HepG2 (cell line): ENCODE measurements at regions not wholly inside any gene's neighbourhood (a gene's known extent, or its start where the extent isn't known, plus 50 kb on each side); places are given as distances from the start of the nearest gene placed in this dataset.

Experiments
- ATAC-seq: fragments of 200-7000 bp; cut with Tn5 transposase; 3 replicates; pipeline ENCODE4 v1.9.1; 2020; ENCODE audit warnings: mild to moderate bottlenecking, moderate library complexity
- BruUV-seq: library from RNA; stranded (reverse); fragments of 400-500 nt; replicated peaks from 2 replicates; lab custom pipeline; 2021; lab: Mats Ljungman, UMichigan
- CTCF ChIA-PET: fragments of 300-600 bp; formaldehyde crosslinking; extraction: SDS; loops from one replicate; lab custom pipeline; 2021; ENCODE audit warnings: low total read pairs, inconsistent platforms, low intra/inter-chr PET ratio; lab: Yijun Ruan, JAX
- POLR2A ChIA-PET: fragments of 350-600 bp; sonication (Branson Sonifier 250); formaldehyde crosslinking; loops from one replicate; lab custom pipeline; 2020; ENCODE audit warnings: antibody characterized with exemption, inconsistent platforms; lab: Yijun Ruan, JAX
- DNase-seq: peaks from one replicate; pipeline ENCODE4 v3.0.0-alpha.2; 2015; ENCODE audit warnings: low spot score
- FAIRE-seq: peaks from 3 replicates; lab custom pipeline; 2011; peaks lifted over from hg19 to GRCh38; lab: Jason Lieb, UNC
- H2AFZ ChIP-seq: one replicate; pipeline ENCODE4 v1.6.1; 2011; ENCODE audit warnings: low read length, inconsistent platforms
- H3K27ac ChIP-seq: fragments of 300-600 bp; 3 replicates; pipeline ENCODE4 v1.8.0; 2011; ENCODE audit warnings: mixed run types, mild to moderate bottlenecking, mixed read lengths, low read length, inconsistent platforms; ENCODE audit not compliant: insufficient read depth; ENCODE audit errors: extremely low read length
- H3K27me3 ChIP-seq, 2 experiments: fragments of 200-600 bp in 1 of 2; 2 replicates in 1 of 2; 3 replicates in 1 of 2; pipeline versions ENCODE4 v1.6.0 to v1.8.0; 2011; ENCODE audit warnings: low read length in 2 of 2, mild to moderate bottlenecking in 2 of 2, moderate library complexity in 2 of 2, inconsistent platforms in 1 of 2; ENCODE audit not compliant: insufficient read depth in 2 of 2, control insufficient read depth in 1 of 2
- H3K36me3 ChIP-seq, 2 experiments: fragments of 200-600 bp in 1 of 2; replicated peaks in 1 of 2; 2 replicates in 1 of 2; 3 replicates in 1 of 2; pipeline versions ENCODE4 v1.5.1 to v1.8.0; 2011; ENCODE audit warnings: low read length in 2 of 2, inconsistent platforms in 1 of 2; ENCODE audit not compliant: insufficient read depth in 2 of 2, control insufficient read depth in 1 of 2
- H3K4me1 ChIP-seq: 2 replicates; pipeline ENCODE4 v1.5.1; 2012; ENCODE audit warnings: low read length, inconsistent platforms; ENCODE audit not compliant: insufficient read depth
- H3K4me2 ChIP-seq: 2 replicates; pipeline ENCODE4 v1.6.0; 2011; ENCODE audit warnings: low read depth, low read length, inconsistent platforms
- H3K4me3 ChIP-seq, 3 experiments: fragments of 200-600 bp in 1 of 3; sonication (generic), shearing (Covaris generic) in 1 of 3; replicated peaks in 1 of 3; 2 replicates each; pipeline ENCODE4 v1.5.1; 2011 to 2016; ENCODE audit warnings: low read length in 3 of 3, inconsistent platforms in 2 of 3, low read depth in 2 of 3, mild to moderate bottlenecking in 2 of 3, control low read depth in 1 of 3, mixed read lengths in 1 of 3; ENCODE audit not compliant: insufficient read depth in 1 of 3
- H3K79me2 ChIP-seq: one replicate; pipeline ENCODE4 v1.6.1; 2011; ENCODE audit warnings: low read length, inconsistent platforms; ENCODE audit not compliant: insufficient read depth
- H3K9ac ChIP-seq: 2 replicates; pipeline ENCODE4 v1.6.0; 2011; ENCODE audit warnings: mild to moderate bottlenecking, low read depth, low read length, inconsistent platforms; ENCODE audit not compliant: insufficient read depth
- H3K9me3 ChIP-seq: 2 replicates; pipeline ENCODE4 v1.5.1; 2012; ENCODE audit warnings: mild to moderate bottlenecking, low read length
- H4K20me1 ChIP-seq: 2 replicates; pipeline ENCODE4 v1.6.0; 2011; ENCODE audit warnings: inconsistent platforms, mild to moderate bottlenecking, low read length, moderate library complexity; ENCODE audit not compliant: insufficient read depth
- AGO2 ChIP-seq: fragments of 200-400 bp; formaldehyde crosslinking; optimal IDR thresholded peaks from 2 replicates; pipeline ENCODE3; 2017; ENCODE audit warnings: mild to moderate bottlenecking, low read depth, low read length, moderate library complexity
- ARNT ChIP-seq: fragments of 450-650 bp; IDR thresholded peaks from 2 replicates; pipeline ENCODE4 v1.6.1; 2017
- FOSL1 ChIP-seq: sonication (generic); formaldehyde crosslinking; IDR thresholded peaks from 2 replicates; pipeline ENCODE4 v1.9.0; 2021; ENCODE audit warnings: missing genetic modification reagents, borderline replicate concordance
- HMG20A ChIP-seq: IDR thresholded peaks from 2 replicates; pipeline ENCODE4 v1.6.1; 2016; ENCODE audit warnings: borderline replicate concordance
- HOXA3 ChIP-seq: sonication (generic); formaldehyde crosslinking; IDR thresholded peaks from 2 replicates; pipeline ENCODE4 v1.5.0; 2020; ENCODE audit warnings: missing genetic modification reagents
- MIXL1 ChIP-seq: IDR thresholded peaks from 2 replicates; pipeline ENCODE4 v1.6.1; 2016
- RXRB ChIP-seq: IDR thresholded peaks from 2 replicates; pipeline ENCODE4 v1.6.1; 2016; ENCODE audit warnings: borderline replicate concordance, missing genetic modification reagents, missing compliant biosample characterization
- TOPORS ChIP-seq: sonication (generic); formaldehyde crosslinking; IDR thresholded peaks from 2 replicates; pipeline ENCODE4 v1.8.0; 2023; ENCODE audit warnings: mild to moderate bottlenecking, missing genetic modification reagents
- ZKSCAN8 ChIP-seq: IDR thresholded peaks from 2 replicates; pipeline ENCODE4 v1.6.1; 2016; ENCODE audit warnings: borderline replicate concordance, missing genetic modification reagents, missing compliant biosample characterization
- ZNF235 ChIP-seq: sonication (generic); formaldehyde crosslinking; IDR thresholded peaks from 2 replicates; pipeline ENCODE4 v1.8.1; 2023; ENCODE audit warnings: mild to moderate bottlenecking, missing genetic modification reagents, borderline replicate concordance
- ZNF597 ChIP-seq: sonication (generic); formaldehyde crosslinking; IDR thresholded peaks from 2 replicates; pipeline ENCODE4 v1.5.0; 2020; ENCODE audit warnings: missing genetic modification reagents
- ZNF616 ChIP-seq: sonication (generic); formaldehyde crosslinking; IDR thresholded peaks from 2 replicates; pipeline ENCODE4 v1.5.0; 2020; ENCODE audit warnings: low read depth, mild to moderate bottlenecking, missing genetic modification reagents
- ZXDC ChIP-seq: sonication (generic); formaldehyde crosslinking; IDR thresholded peaks from 2 replicates; pipeline ENCODE4 v1.5.0; 2020; ENCODE audit warnings: mild to moderate bottlenecking, missing genetic modification reagents
- WGBS: methylation state at CpG from one replicate; pipeline ENCODE4 v1.1.6; 2017; ENCODE audit warnings: low lambda C conversion rate; 5-methylcytosine and 5-hydroxymethylcytosine counted together
- in situ Hi-C: cut with HindIII; loops from 2 replicates; pipeline ENCODE4 v1.10.0; 2017; ENCODE audit warnings: low pct_unique_long_range_greater_than_20kb; ENCODE audit not compliant: extremely low pct_ligation_motif_present
- intact Hi-C: fragments of 100-400 bp; cut with micrococcal nuclease; formaldehyde crosslinking; loops from one replicate; pipeline ENCODE4 v1.10.0; 2022; ENCODE audit not compliant: unreplicated experiment
- TF ChIP-seq, protein P1 (sequence below): sonication (generic); formaldehyde crosslinking; IDR thresholded peaks from 2 replicates; pipeline ENCODE4 v1.5.0; 2020; ENCODE audit warnings: mild to moderate bottlenecking, missing genetic modification reagents, borderline replicate concordance

DNA sequence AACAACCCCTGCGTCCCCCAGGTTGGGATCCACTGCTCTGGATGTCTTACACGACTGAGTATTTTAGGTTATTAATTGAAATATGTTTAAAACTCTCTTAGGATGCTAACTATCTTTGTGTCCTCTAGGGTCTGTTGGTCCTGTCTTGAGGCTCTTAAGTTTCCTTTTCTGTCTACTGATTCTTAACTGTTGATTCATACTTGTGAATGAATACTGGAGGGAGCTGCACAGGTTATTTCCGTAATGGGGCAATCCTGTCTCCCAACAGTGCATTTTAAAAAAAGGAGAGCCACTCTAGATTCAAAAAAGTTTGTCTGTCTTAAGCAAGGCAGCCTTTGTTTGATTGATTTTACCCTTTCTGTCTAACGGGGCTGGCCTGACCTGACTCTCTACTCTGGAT is 237.6 kb upstream of the POM121L12 start (continued):
- TF ChIP-seq RXRB (CRISPR knock-in tag), result no peak
- TF ChIP-seq, protein P1, sequence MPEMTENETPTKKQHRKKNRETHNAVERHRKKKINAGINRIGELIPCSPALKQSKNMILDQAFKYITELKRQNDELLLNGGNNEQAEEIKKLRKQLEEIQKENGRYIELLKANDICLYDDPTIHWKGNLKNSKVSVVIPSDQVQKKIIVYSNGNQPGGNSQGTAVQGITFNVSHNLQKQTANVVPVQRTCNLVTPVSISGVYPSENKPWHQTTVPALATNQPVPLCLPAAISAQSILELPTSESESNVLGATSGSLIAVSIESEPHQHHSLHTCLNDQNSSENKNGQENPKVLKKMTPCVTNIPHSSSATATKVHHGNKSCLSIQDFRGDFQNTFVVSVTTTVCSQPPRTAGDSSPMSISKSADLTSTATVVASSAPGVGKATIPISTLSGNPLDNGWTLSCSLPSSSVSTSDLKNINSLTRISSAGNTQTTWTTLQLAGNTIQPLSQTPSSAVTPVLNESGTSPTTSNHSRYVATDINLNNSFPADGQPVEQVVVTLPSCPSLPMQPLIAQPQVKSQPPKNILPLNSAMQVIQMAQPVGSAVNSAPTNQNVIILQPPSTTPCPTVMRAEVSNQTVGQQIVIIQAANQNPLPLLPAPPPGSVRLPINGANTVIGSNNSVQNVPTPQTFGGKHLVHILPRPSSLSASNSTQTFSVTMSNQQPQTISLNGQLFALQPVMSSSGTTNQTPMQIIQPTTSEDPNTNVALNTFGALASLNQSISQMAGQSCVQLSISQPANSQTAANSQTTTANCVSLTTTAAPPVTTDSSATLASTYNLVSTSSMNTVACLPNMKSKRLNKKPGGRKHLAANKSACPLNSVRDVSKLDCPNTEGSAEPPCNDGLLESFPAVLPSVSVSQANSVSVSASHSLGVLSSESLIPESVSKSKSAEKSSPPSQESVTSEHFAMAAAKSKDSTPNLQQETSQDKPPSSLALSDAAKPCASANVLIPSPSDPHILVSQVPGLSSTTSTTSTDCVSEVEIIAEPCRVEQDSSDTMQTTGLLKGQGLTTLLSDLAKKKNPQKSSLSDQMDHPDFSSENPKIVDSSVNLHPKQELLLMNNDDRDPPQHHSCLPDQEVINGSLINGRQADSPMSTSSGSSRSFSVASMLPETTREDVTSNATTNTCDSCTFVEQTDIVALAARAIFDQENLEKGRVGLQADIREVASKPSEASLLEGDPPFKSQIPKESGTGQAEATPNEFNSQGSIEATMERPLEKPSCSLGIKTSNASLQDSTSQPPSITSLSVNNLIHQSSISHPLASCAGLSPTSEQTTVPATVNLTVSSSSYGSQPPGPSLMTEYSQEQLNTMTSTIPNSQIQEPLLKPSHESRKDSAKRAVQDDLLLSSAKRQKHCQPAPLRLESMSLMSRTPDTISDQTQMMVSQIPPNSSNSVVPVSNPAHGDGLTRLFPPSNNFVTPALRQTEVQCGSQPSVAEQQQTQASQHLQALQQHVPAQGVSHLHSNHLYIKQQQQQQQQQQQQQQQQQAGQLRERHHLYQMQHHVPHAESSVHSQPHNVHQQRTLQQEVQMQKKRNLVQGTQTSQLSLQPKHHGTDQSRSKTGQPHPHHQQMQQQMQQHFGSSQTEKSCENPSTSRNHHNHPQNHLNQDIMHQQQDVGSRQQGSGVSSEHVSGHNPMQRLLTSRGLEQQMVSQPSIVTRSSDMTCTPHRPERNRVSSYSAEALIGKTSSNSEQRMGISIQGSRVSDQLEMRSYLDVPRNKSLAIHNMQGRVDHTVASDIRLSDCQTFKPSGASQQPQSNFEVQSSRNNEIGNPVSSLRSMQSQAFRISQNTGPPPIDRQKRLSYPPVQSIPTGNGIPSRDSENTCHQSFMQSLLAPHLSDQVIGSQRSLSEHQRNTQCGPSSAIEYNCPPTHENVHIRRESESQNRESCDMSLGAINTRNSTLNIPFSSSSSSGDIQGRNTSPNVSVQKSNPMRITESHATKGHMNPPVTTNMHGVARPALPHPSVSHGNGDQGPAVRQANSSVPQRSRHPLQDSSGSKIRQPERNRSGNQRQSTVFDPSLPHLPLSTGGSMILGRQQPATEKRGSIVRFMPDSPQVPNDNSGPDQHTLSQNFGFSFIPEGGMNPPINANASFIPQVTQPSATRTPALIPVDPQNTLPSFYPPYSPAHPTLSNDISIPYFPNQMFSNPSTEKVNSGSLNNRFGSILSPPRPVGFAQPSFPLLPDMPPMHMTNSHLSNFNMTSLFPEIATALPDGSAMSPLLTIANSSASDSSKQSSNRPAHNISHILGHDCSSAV, result no peak
- TF ChIP-seq ARNT, result no peak
- TF ChIP-seq FOSL1 (CRISPR knock-in tag), result no peak

- Histone ChIP-seq H3K36me3 (no peaks in the 10 kb centered on the region), H3K79me2 (no peaks in the 10 kb centered on the region), H3K27me3 (no peaks in the 10 kb centered on the region), H4K20me1 (no peaks in the 10 kb centered on the region), H3K9ac (no peak overlapping the region), H3K4me1 (no peaks in the 10 kb centered on the region), H3K9me3 (peaks cover 43% of the 10 kb centered on the region), H3K4me2 (no peak overlapping the region), H2AFZ (no peak overlapping the region), H3K4me3 (no peak overlapping the region), H3K27ac (no peak overlapping the region)
- WGBS, result 58% methylated on average over 1 of the region's 1 CpG
- intact Hi-C loops (no loop called here), in situ Hi-C loops (no loop called here)
- no peak for DNase-seq
- ChIA-PET POLR2A (no interaction called here), CTCF (no interaction called here)
- no peak for ATAC-seq
- no peak for FAIRE-seq
- no TSS peak for BruUV-seq
- TF ChIP-seq HMG20A (CRISPR knock-in tag), result no peak
- TF ChIP-seq MIXL1, result no peak
- no peak for TF ChIP-seq ZNF616
- TF ChIP-seq ZNF597 (CRISPR knock-in tag), result no peak
- no peak for TF ChIP-seq HOXA3 (CRISPR knock-in tag)
- no peak for TF ChIP-seq TOPORS (CRISPR knock-in tag)
- no peak for TF ChIP-seq ZNF235 (CRISPR knock-in tag)
- no peak for TF ChIP-seq ZKSCAN8 (CRISPR knock-in tag)
- TF ChIP-seq AGO2, result no peak
- no peak for TF ChIP-seq ZXDC
Measured at GRCh38 chr7:52794621-52795020, 240.8 kb upstream of the POM121L12 start.
